K562 (cell line): ENCODE measurements at regions not wholly inside any gene's neighbourhood (a gene's known extent, or its start where the extent isn't known, plus 50 kb on each side); places are given as distances from the start of the nearest gene placed in this dataset.
"Not testable (repeated sequence)": the region's sequence is repeated elsewhere in the genome, so short reads cannot be mapped to it uniquely, and the experiment has no call there.

Experiments used
- ATAC-seq: fragments of 200-7000 bp; cut with Tn5 transposase; 3 replicates; pipeline ENCODE4 v1.9.1; 2020; ENCODE audit warnings: moderate library complexity
- BruUV-seq: library from RNA; stranded (reverse); fragments of 400-500 nt; replicated peaks from 2 replicates; lab custom pipeline; 2021; lab: Mats Ljungman, UMichigan
- CTCF ChIA-PET: fragments of 300-600 bp; formaldehyde crosslinking; extraction: SDS; loops from one replicate; lab custom pipeline; 2021; ENCODE audit warnings: low intra/inter-chr PET ratio; lab: Yijun Ruan, JAX
- POLR2A ChIA-PET: fragments of 300-600, 350-650 bp; sonication (Branson Sonifier 250); formaldehyde crosslinking; extraction: SDS; loops from one replicate; lab custom pipeline; 2021; ENCODE audit warnings: antibody characterized with exemption, inconsistent platforms; lab: Yijun Ruan, JAX
- DNase-seq, 4 experiments: peaks; one replicate each; pipeline versions ENCODE4 v3.0.0 to v3.0.0-alpha.2; 2011 to 2018; ENCODE audit warnings: low spot score in 3 of 4, mixed read lengths in 3 of 4; ENCODE audit errors: extremely low read depth in 1 of 4
- FAIRE-seq: peaks from 2 replicates; lab custom pipeline; 2011; peaks lifted over from hg19 to GRCh38; lab: Jason Lieb, UNC
- H2AFZ ChIP-seq: 2 replicates; pipeline ENCODE4 v1.6.0; 2011; ENCODE audit warnings: low read depth, low read length, control low read depth, inconsistent platforms
- H3K27ac ChIP-seq: fragments of 200-600 bp; 3 replicates; pipeline ENCODE4 v1.8.0; 2011; ENCODE audit warnings: low read depth, mild to moderate bottlenecking, control low read depth, inconsistent platforms, low read length, moderate library complexity, mixed read lengths; ENCODE audit errors: extremely low read depth
- H3K27me3 ChIP-seq, 2 experiments: fragments of 300-600 bp in 1 of 2; 2 replicates in 1 of 2; 3 replicates in 1 of 2; pipeline versions ENCODE4 v1.6.0 to v1.8.0; 2011; ENCODE audit warnings: inconsistent platforms in 2 of 2, low read length in 2 of 2, mild to moderate bottlenecking in 1 of 2, mixed read lengths in 1 of 2, moderate library complexity in 1 of 2; ENCODE audit not compliant: control insufficient read depth in 2 of 2, insufficient read depth in 2 of 2
- H3K36me3 ChIP-seq: fragments of 300-600 bp; 3 replicates; pipeline ENCODE4 v1.8.0; 2011; ENCODE audit warnings: mild to moderate bottlenecking, low read length, inconsistent platforms; ENCODE audit not compliant: control insufficient read depth, insufficient read depth
- H3K4me1 ChIP-seq, 2 experiments: fragments of 200-600 bp in 1 of 2; replicated peaks in 1 of 2; 2 replicates in 1 of 2; 3 replicates in 1 of 2; pipeline versions ENCODE4 v1.5.1 to v1.8.0; 2011; ENCODE audit warnings: inconsistent platforms in 2 of 2, low read length in 2 of 2, mild to moderate bottlenecking in 1 of 2, mixed read lengths in 1 of 2, moderate library complexity in 1 of 2; ENCODE audit not compliant: control insufficient read depth in 2 of 2, insufficient read depth in 2 of 2
- H3K4me2 ChIP-seq: 2 replicates; pipeline ENCODE4 v1.6.1; 2011; ENCODE audit warnings: low read length, control low read depth, inconsistent platforms, mixed read lengths; ENCODE audit not compliant: insufficient read depth
- H3K4me3 ChIP-seq: fragments of 200-600 bp; sonication (generic), shearing (Covaris generic); 2 replicates; pipeline ENCODE4 v1.5.1; 2016; ENCODE audit warnings: control low read depth, inconsistent platforms
- H3K79me2 ChIP-seq: fragments of 200-600 bp; 3 replicates; pipeline ENCODE4 v1.8.0; 2011; ENCODE audit warnings: low read length, inconsistent platforms; ENCODE audit not compliant: control insufficient read depth, insufficient read depth
- H3K9ac ChIP-seq, 2 experiments: 2 replicates each; pipeline versions ENCODE4 v1.6.0 to v1.6.1; 2011; ENCODE audit warnings: low read depth in 2 of 2, low read length in 2 of 2, control low read depth in 1 of 2, inconsistent platforms in 1 of 2, mild to moderate bottlenecking in 1 of 2, mixed read lengths in 1 of 2; ENCODE audit not compliant: insufficient read depth in 1 of 2
- H3K9me1 ChIP-seq: one replicate; pipeline ENCODE4 v1.6.0; 2011; ENCODE audit warnings: inconsistent platforms, mild to moderate bottlenecking, low read length, moderate library complexity; ENCODE audit not compliant: control insufficient read depth, insufficient read depth
- H3K9me3 ChIP-seq: replicated peaks from 2 replicates; pipeline ENCODE4 v1.5.1; 2011; ENCODE audit warnings: low read depth, low read length, inconsistent platforms; ENCODE audit not compliant: control insufficient read depth, insufficient read depth
- H4K20me1 ChIP-seq: replicated peaks from 2 replicates; pipeline ENCODE4 v1.6.1; 2011; ENCODE audit warnings: low read length, inconsistent platforms, mixed read lengths; ENCODE audit not compliant: control insufficient read depth, insufficient read depth
- COPS2 ChIP-seq: fragments of 450-650 bp; conservative IDR thresholded peaks from 2 replicates; pipeline ENCODE4 v1.6.1; 2016; ENCODE audit warnings: mild to moderate bottlenecking, moderate library complexity
- GABPB2 ChIP-seq: fragments of 250-450 bp; sonication (Bioruptor Pico); conservative IDR thresholded peaks from 2 replicates; pipeline ENCODE4 v1.5.1; 2021; ENCODE audit warnings: mild to moderate bottlenecking
- NFXL1 ChIP-seq: fragments of 450-650 bp; formaldehyde crosslinking; IDR thresholded peaks from 2 replicates; pipeline ENCODE4 v1.4.0; 2021; ENCODE audit warnings: mild to moderate bottlenecking
- POLR3G ChIP-seq: IDR thresholded peaks from 2 replicates; pipeline ENCODE4 v1.6.1; 2011; ENCODE audit not compliant: insufficient read length, insufficient replicate concordance; ENCODE audit errors: extremely low read depth
- PURB ChIP-seq: sonication (generic); formaldehyde crosslinking; IDR thresholded peaks from 2 replicates; pipeline ENCODE4 v1.9.0; 2021; ENCODE audit warnings: low read depth, mild to moderate bottlenecking, missing genetic modification reagents
- XRCC5 ChIP-seq: fragments of 200-400 bp; formaldehyde crosslinking; IDR thresholded peaks from 2 replicates; pipeline ENCODE4 v1.6.1; 2017; ENCODE audit warnings: low read depth, mild to moderate bottlenecking, low read length
- ZBTB8A ChIP-seq: fragments of 450-650 bp; IDR thresholded peaks from 2 replicates; pipeline ENCODE4 v1.6.1; 2018; ENCODE audit warnings: mild to moderate bottlenecking, moderate library complexity; ENCODE audit not compliant: partially characterized antibody
- ZKSCAN1 ChIP-seq: fragments of 150-350 bp; IDR thresholded peaks from 2 replicates; pipeline ENCODE4 v1.6.1; 2016; ENCODE audit warnings: low read depth, low read length
- ZNF644 ChIP-seq: fragments of 200-800 bp; sonication (Bioruptor generic); IDR thresholded peaks from 2 replicates; pipeline ENCODE4 v1.6.1; 2016; ENCODE audit warnings: low read depth, missing genetic modification characterization, missing compliant biosample characterization
- WGBS: fragments of 100-300 bp; shearing (Covaris generic); methylation state at CpG from one replicate; pipeline ENCODE4 v1.1.6; 2016; ENCODE audit warnings: low coverage, mixed read lengths; ENCODE audit not compliant: insufficient coverage; ENCODE audit errors: missing lambda C conversion rate; 5-methylcytosine and 5-hydroxymethylcytosine counted together
- in situ Hi-C: fragments of 300-500 bp; cut with MboI; formaldehyde crosslinking; loops from 4 replicates; pipeline ENCODE4 v1.15.0; 2018; ENCODE audit warnings: inconsistent platforms, mixed read lengths
- intact Hi-C: fragments of 100-400 bp; cut with micrococcal nuclease; formaldehyde crosslinking; loops from 2 replicates; pipeline ENCODE4 v1.14.2; 2022

- WGBS = 0% methylated on average over 6 of the region's 8 CpGs
- H3K4me1 ChIP-seq, ATAC-seq, H3K79me2 ChIP-seq, intact Hi-C loops, CTCF ChIA-PET, in situ Hi-C loops, H3K36me3 ChIP-seq, H3K27me3 ChIP-seq, BruUV-seq, H3K4me2 ChIP-seq, H3K9ac ChIP-seq, POLR2A ChIA-PET, H2AFZ ChIP-seq, H3K9me3 ChIP-seq, H3K9me1 ChIP-seq, H3K27ac ChIP-seq, H4K20me1 ChIP-seq, H3K4me3 ChIP-seq, FAIRE-seq, DNase-seq: not testable (repeated sequence)
These were observed 217.7 kb downstream of the LHFPL1 start for GRCh38 chrX:112461949-112462450.

DNA sequence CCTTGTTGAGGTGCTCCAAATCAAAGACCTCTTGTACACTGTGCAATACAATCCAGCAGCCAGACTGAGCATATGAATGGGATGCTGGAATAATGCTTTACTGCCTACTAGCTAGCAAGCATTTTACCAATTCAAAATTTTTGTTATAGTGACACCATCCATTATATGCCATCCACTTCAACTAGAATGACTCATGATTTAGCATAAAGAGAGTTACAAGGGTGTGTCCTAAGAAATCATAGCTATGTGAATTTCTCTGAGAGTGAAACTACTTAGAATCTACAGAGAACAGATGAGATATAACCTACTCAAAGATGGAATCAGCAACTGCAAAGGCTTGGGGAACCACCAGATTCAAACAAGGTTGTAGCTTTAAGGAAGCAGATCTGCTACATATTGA, 221.9 kb downstream of the LHFPL1 start:
- no peak overlapping the region for H2AFZ ChIP-seq
- H3K79me2 ChIP-seq = no peaks in the 10 kb centered on the region
- no peak for DNase-seq
- no peak for TF ChIP-seq POLR3G
- TF ChIP-seq PURB = no peak
- TF ChIP-seq ZKSCAN1 = no peak
- no peak for TF ChIP-seq GABPB2 (CRISPR knock-in tag)
- TF ChIP-seq ZNF644 (tag) = no peak
- TF ChIP-seq NFXL1 = no peak
- TF ChIP-seq COPS2 = no peak
- TF ChIP-seq XRCC5 = no peak
- TF ChIP-seq ZBTB8A = no peak
- in situ Hi-C loops = no loop called here
- intact Hi-C loops = no loop called here
- BruUV-seq = no TSS peak
- no peaks in the 10 kb centered on the region for H3K9me1 ChIP-seq
- H3K9me3 ChIP-seq = no peaks in the 10 kb centered on the region
- H3K27me3 ChIP-seq = no peaks in the 10 kb centered on the region
- no peak overlapping the region for H3K27ac ChIP-seq
- ATAC-seq = no peak
- H4K20me1 ChIP-seq = no peaks in the 10 kb centered on the region
- H3K4me3 ChIP-seq = no peak overlapping the region
- H3K9ac ChIP-seq = no peak overlapping the region
- FAIRE-seq = no peak
- ChIA-PET CTCF (no interaction called here), POLR2A (no interaction called here)
- H3K4me1 ChIP-seq = no peaks in the 10 kb centered on the region
- no peak overlapping the region for H3K4me2 ChIP-seq
- H3K36me3 ChIP-seq = no peaks in the 10 kb centered on the region
